ENCODE measurements at regions not wholly inside any gene's neighbourhood (a gene's known extent, or its start where the extent isn't known, plus 50 kb on each side); places are given as distances from the start of the nearest gene placed in this dataset.

- TF ChIP-seq POLR2A (IDR thresholded peaks at IDR 0.05) = no peak
- TF ChIP-seq CTCF (IDR thresholded peaks at IDR 0.05) = no peak
Measured at GRCh38 chr13:111914241-111915103, 152.5 kb upstream of the SOX1 start.
